ENCODE measurements at regions not wholly inside any gene's neighbourhood (a gene's known extent, or its start where the extent isn't known, plus 50 kb on each side); places are given as distances from the start of the nearest gene placed in this dataset.
A peak's percentile ranks its signal among the peaks of the same experiment; 100 is the strongest.

GRCh38 chr17:77420804-77421629 lies 280.2 kb downstream of the SEC14L1 start (continued):
- no peak for TF ChIP-seq ZBTB40 (IDR thresholded peaks at IDR 0.05)
- TF ChIP-seq ZBTB40 (CRISPR knock-in tag; IDR thresholded peaks at IDR 0.05), result 0 out of 2 replicates have a peak, but pooled peaks have one; percentile 31
- no peak for TF ChIP-seq MLLT1 (IDR thresholded peaks at IDR 0.05)
- no peak for TF ChIP-seq CGGBP1 (CRISPR knock-in tag; IDR thresholded peaks at IDR 0.05)
- no peak for TF ChIP-seq NUFIP1 (IDR thresholded peaks at IDR 0.05; ENCODE audit: partially characterized antibody)
- TF ChIP-seq MXI1 (IDR thresholded peaks at IDR 0.05; ENCODE audit: low read depth, low read length), result no peak
- TF ChIP-seq E2F6 (IDR thresholded peaks at IDR 0.05; ENCODE audit: borderline replicate concordance in 1 of 2, extremely low read depth in 1 of 2, insufficient read depth in 1 of 2, insufficient read length in 1 of 2, low read depth in 1 of 2, low read length in 1 of 2, poor library complexity in 1 of 2, severe bottlenecking in 1 of 2), result no peak
- no peak for TF ChIP-seq CAMTA2 (CRISPR knock-in tag; conservative IDR thresholded peaks at IDR 0.05)
- no peak for TF ChIP-seq HDAC1 (IDR thresholded peaks at IDR 0.05)
- TF ChIP-seq BRD4 (IDR thresholded peaks at IDR 0.05), result no peak
- no peak for TF ChIP-seq CHCHD3 (CRISPR knock-in tag; IDR thresholded peaks at IDR 0.05)
- no peak for TF ChIP-seq L3MBTL2 (IDR thresholded peaks at IDR 0.05)
- TF ChIP-seq TRIM25 (IDR thresholded peaks at IDR 0.05; ENCODE audit: borderline replicate concordance), result no peak
- TF ChIP-seq KLF16 (IDR thresholded peaks at IDR 0.05), result no peak
